Left lung (tissue), 4 donors: ENCODE measurements at regions not wholly inside any gene's neighbourhood (a gene's known extent, or its start where the extent isn't known, plus 50 kb on each side); places are given as distances from the start of the nearest gene placed in this dataset.

Experiments used
- ATAC-seq: fragments of 200-7000 bp; cut with Tn5 transposase; one replicate; pipeline ENCODE4 v1.9.1; 2020; ENCODE audit warnings: moderate library complexity
- DNase-seq, 4 donors: peaks; one replicate each; pipeline ENCODE4 v3.0.0-alpha.2; 2013 to 2020
- H3K27ac ChIP-seq, 2 donors: fragments of 200-600 bp; sonication (generic) in 1 of 2; one replicate each; pipeline versions ENCODE4 v1.5.0 to v1.8.0; 2020 to 2021
- H3K27me3 ChIP-seq, 2 donors: fragments of 200-600 bp; sonication (generic) in 1 of 2; one replicate each; pipeline versions ENCODE4 v1.5.0 to v1.8.0; 2020 to 2021
- H3K36me3 ChIP-seq, 2 donors: fragments of 200-600 bp; sonication (generic) in 1 of 2; one replicate each; pipeline versions ENCODE4 v1.5.0 to v1.8.0; 2020 to 2021
- H3K4me1 ChIP-seq, 2 donors: fragments of 200-600 bp; one replicate each; pipeline ENCODE4 v1.8.0; 2021
- H3K4me3 ChIP-seq, 2 donors: fragments of 200-600 bp; sonication (generic) in 1 of 2; one replicate each; pipeline versions ENCODE4 v1.5.0 to v1.8.0; 2020 to 2021; ENCODE audit warnings: mild to moderate bottlenecking in 1 of 2
- H3K9me3 ChIP-seq, 2 donors: fragments of 200-600 bp; sonication (generic) in 1 of 2; one replicate each; pipeline versions ENCODE4 v1.5.0 to v1.8.0; 2020 to 2021
- intact Hi-C, 2 donors: fragments of 100-400 bp; cut with DNase I; formaldehyde crosslinking; loops; one replicate each; pipeline versions ENCODE4 v1.11.2 to v1.14.2; 2022
- TF ChIP-seq, protein P1 (sequence below), 2 donors: fragments of 200-600 bp; sonication (generic) in 1 of 2; IDR thresholded peaks; one replicate each; pipeline versions ENCODE4 v1.5.0 to v1.8.0; 2021; ENCODE audit warnings: antibody characterized with exemption in 2 of 2
- donor health status: DM: no; HTN: yes; CAD: no.
- donor health status: DM: no; HTN: no; CAD: no.

GRCh38 chr5:115469904-115470516, 74.6 kb downstream of the FEM1C start:
- Histone ChIP-seq H3K27me3 (no peaks in the 10 kb centered on the region), H3K9me3 (no peaks in the 10 kb centered on the region), H3K4me1 (peaks cover 10 to 11% of the 10 kb centered on the region in 2 donors), H3K27ac (no peak overlapping the region), H3K36me3 (no peaks in the 10 kb centered on the region), H3K4me3 (no peak overlapping the region)
- intact Hi-C loops: no loop called here
- TF ChIP-seq, protein P1, sequence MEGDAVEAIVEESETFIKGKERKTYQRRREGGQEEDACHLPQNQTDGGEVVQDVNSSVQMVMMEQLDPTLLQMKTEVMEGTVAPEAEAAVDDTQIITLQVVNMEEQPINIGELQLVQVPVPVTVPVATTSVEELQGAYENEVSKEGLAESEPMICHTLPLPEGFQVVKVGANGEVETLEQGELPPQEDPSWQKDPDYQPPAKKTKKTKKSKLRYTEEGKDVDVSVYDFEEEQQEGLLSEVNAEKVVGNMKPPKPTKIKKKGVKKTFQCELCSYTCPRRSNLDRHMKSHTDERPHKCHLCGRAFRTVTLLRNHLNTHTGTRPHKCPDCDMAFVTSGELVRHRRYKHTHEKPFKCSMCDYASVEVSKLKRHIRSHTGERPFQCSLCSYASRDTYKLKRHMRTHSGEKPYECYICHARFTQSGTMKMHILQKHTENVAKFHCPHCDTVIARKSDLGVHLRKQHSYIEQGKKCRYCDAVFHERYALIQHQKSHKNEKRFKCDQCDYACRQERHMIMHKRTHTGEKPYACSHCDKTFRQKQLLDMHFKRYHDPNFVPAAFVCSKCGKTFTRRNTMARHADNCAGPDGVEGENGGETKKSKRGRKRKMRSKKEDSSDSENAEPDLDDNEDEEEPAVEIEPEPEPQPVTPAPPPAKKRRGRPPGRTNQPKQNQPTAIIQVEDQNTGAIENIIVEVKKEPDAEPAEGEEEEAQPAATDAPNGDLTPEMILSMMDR (IDR thresholded peaks at IDR 0.05): no peak
- DNase-seq: no peak
- ATAC-seq: no peak

DNA sequence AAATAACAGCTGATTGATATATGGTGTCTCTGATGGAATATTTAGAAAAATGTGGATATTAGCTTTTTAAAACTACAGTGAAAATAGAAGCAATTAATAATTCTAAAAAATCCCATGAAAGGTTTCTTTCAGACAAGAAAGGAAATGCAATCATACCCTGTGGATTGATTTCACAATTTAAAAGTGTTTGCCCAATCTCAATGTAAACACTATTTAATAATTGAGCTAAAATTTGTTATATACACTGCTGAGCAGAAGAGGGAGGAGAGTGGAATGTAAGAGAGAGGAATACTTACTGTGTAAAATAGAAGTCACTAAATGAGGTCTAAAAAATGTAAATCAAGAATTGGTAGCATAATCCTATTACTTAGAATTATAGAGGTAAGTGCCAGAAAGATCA, 76.9 kb downstream of the FEM1C start:
- no peaks in the 10 kb centered on the region for H3K36me3 ChIP-seq
- intact Hi-C loops: no loop called here
- H3K4me3 ChIP-seq: no peak overlapping the region
- H3K27me3 ChIP-seq: no peaks in the 10 kb centered on the region
- H3K27ac ChIP-seq: peak overlapping the region in 1 of 2 donors; percentile 28
- no peaks in the 10 kb centered on the region for H3K9me3 ChIP-seq
- DNase-seq: no peak
- H3K4me1 ChIP-seq: peaks cover 6 to 11% of the 10 kb centered on the region in 2 donors
- ATAC-seq: peak; percentile 48
- TF ChIP-seq, protein P1 (IDR thresholded peaks at IDR 0.05): no peak

DNA sequence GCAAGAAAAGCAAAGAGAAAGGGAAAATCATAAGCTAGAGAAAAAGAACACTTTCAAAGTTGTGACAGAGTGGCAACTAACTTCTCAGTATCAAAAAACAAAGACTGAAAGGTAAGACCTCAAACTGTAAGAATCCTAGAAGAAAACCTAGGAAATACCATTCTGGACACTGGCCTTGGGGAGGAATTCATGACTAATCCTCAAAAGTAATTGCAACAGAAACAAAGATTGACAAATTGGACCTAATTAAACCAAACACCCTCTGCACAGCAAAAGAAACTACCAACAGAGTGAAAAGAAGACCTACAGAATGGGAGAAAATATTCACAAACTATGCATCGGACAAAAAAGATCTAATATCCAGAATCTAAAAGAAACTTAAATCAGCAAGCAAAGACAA, 79.1 kb downstream of the FEM1C start:
- Histone ChIP-seq H3K4me1 (peaks cover 5 to 11% of the 10 kb centered on the region in 2 donors), H3K27ac (no peak overlapping the region), H3K27me3 (no peaks in the 10 kb centered on the region), H3K4me3 (no peak overlapping the region), H3K36me3 (no peaks in the 10 kb centered on the region), H3K9me3 (no peaks in the 10 kb centered on the region)
- TF ChIP-seq, protein P1 (IDR thresholded peaks at IDR 0.05): no peak
- no peak for ATAC-seq
- intact Hi-C loops: no loop called here
- no peak for DNase-seq

DNA sequence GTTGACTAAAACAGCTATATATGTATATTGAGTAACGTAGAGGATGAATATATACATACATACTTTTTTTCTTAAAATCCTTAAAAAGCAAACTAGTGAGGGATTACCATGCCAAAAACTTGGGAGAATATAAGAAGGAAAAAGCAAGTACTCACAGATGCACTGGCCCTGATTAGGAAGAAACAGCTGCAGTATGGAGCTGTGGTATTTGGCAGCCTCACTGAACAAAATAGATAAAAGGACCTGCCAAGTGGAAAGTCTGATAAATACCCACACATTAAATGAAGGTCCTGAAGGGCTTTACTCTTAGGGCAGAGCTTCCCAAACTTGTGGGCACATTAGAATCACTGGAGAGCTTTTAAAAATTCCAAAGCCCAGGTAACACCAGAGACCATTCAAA, 80.6 kb downstream of the FEM1C start:
- intact Hi-C loops: no loop called here
- TF ChIP-seq, protein P1 (IDR thresholded peaks at IDR 0.05): no peak
- Histone ChIP-seq H3K36me3 (no peaks in the 10 kb centered on the region), H3K27ac (no peak overlapping the region), H3K4me1 (peaks cover 12 to 15% of the 10 kb centered on the region in 2 donors), H3K9me3 (no peaks in the 10 kb centered on the region), H3K4me3 (no peak overlapping the region), H3K27me3 (no peaks in the 10 kb centered on the region)
- no peak for DNase-seq
- ATAC-seq: no peak

- TF ChIP-seq, protein P1 (IDR thresholded peaks at IDR 0.05): no peak
- peak; percentile 8 for ATAC-seq
- peak overlapping the region in 1 of 2 donors; percentile 71 for H3K27ac ChIP-seq
- H3K9me3 ChIP-seq: no peaks in the 10 kb centered on the region
- H3K36me3 ChIP-seq: no peaks in the 10 kb centered on the region
- H3K4me3 ChIP-seq: no peak overlapping the region
- DNase-seq: no peak
- no peaks in the 10 kb centered on the region for H3K27me3 ChIP-seq
- intact Hi-C loops: no loop called here
- H3K4me1 ChIP-seq: peaks cover 12 to 13% of the 10 kb centered on the region in 2 donors
These were observed 82.9 kb downstream of the FEM1C start for GRCh38 chr5:115461506-115462290.
